ENCODE measurements at regions not wholly inside any gene's neighbourhood (a gene's known extent, or its start where the extent isn't known, plus 50 kb on each side); places are given as distances from the start of the nearest gene placed in this dataset.

GRCh38 chr7:411677-412312, 107.9 kb downstream of the PDGFA start:
- H3K27ac Mint-ChIP-seq (ENCODE audit: unreplicated experiment) = no peak overlapping the region
- H3K4me1 Mint-ChIP-seq (ENCODE audit: low read depth) = no peaks in the 10 kb centered on the region
- no peak overlapping the region for H3K4me3 Mint-ChIP-seq (ENCODE audit: unreplicated experiment)
- TF ChIP-seq CTCF (IDR thresholded peaks at IDR 0.05) = no peak
- H3K36me3 Mint-ChIP-seq (ENCODE audit: low read depth) = no peaks in the 10 kb centered on the region
- peaks cover 28% of the 10 kb centered on the region for H3K27me3 Mint-ChIP-seq (ENCODE audit: low read depth)
- peak; percentile 74 for DNase-seq (ENCODE audit: low spot score)
- H3K9me3 Mint-ChIP-seq (ENCODE audit: low read depth) = no peaks in the 10 kb centered on the region

DNA sequence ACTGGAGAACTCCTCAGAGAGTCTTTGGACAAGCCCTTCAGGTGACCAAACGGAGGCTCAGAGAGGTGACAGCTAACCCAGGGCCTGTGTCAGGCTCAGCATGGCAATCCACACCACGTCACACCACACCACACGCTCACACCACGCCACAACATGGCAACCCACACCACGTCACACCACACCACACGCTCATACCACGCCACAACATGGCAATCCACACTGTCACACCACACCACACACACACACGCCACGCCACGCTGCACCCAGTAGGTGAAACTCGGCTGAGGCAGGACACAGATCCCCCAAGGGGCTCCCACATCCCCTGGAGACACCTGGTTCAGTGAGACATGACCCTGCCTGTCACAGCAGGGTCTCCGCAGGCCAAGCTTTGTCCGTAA, 107.3 kb downstream of the PDGFA start:
- TF ChIP-seq CTCF (IDR thresholded peaks at IDR 0.05) = no peak
- Mint-ChIP-seq H3K36me3 (ENCODE audit: low read depth) (no peaks in the 10 kb centered on the region), H3K9me3 (ENCODE audit: low read depth) (peaks cover 1% of the 10 kb centered on the region), H3K4me3 (ENCODE audit: unreplicated experiment) (no peak overlapping the region), H3K4me1 (ENCODE audit: low read depth) (no peaks in the 10 kb centered on the region), H3K27ac (ENCODE audit: unreplicated experiment) (no peak overlapping the region), H3K27me3 (ENCODE audit: low read depth) (peaks cover 23% of the 10 kb centered on the region)
- peak; percentile 59 for DNase-seq (ENCODE audit: low spot score)

GRCh38 chr7:414681-415560, 104.7 kb downstream of the PDGFA start:
- no peak overlapping the region for H3K4me3 Mint-ChIP-seq (ENCODE audit: unreplicated experiment)
- TF ChIP-seq CTCF (IDR thresholded peaks at IDR 0.05) = no peak
- peaks cover 9% of the 10 kb centered on the region for H3K27me3 Mint-ChIP-seq (ENCODE audit: low read depth)
- H3K9me3 Mint-ChIP-seq (ENCODE audit: low read depth) = peaks cover 10% of the 10 kb centered on the region
- H3K36me3 Mint-ChIP-seq (ENCODE audit: low read depth) = peaks cover 2% of the 10 kb centered on the region
- DNase-seq (ENCODE audit: low spot score) = peak; percentile 84
- no peaks in the 10 kb centered on the region for H3K4me1 Mint-ChIP-seq (ENCODE audit: low read depth)
- no peak overlapping the region for H3K27ac Mint-ChIP-seq (ENCODE audit: unreplicated experiment)

GRCh38 chr7:415646-416525, 103.8 kb downstream of the PDGFA start:
- H3K4me3 Mint-ChIP-seq (ENCODE audit: unreplicated experiment) = no peak overlapping the region
- H3K27ac Mint-ChIP-seq (ENCODE audit: unreplicated experiment) = no peak overlapping the region
- no peaks in the 10 kb centered on the region for H3K4me1 Mint-ChIP-seq (ENCODE audit: low read depth)
- peak; percentile 81 for DNase-seq (ENCODE audit: low spot score)
- no peak for TF ChIP-seq CTCF (IDR thresholded peaks at IDR 0.05)
- peaks cover 10% of the 10 kb centered on the region for H3K9me3 Mint-ChIP-seq (ENCODE audit: low read depth)
- H3K27me3 Mint-ChIP-seq (ENCODE audit: low read depth) = peaks cover 8% of the 10 kb centered on the region
- H3K36me3 Mint-ChIP-seq (ENCODE audit: low read depth) = peaks cover 2% of the 10 kb centered on the region

Measured in chondrocyte (in vitro differentiated cells).